Upper lobe of right lung (tissue), 1 donor: ENCODE measurements at regions not wholly inside any gene's neighbourhood (a gene's known extent, or its start where the extent isn't known, plus 50 kb on each side); places are given as distances from the start of the nearest gene placed in this dataset.

Experiments used
- ATAC-seq: fragments of 200-7000 bp; cut with Tn5 transposase; one replicate; pipeline ENCODE4 v1.9.1; 2020; ENCODE audit warnings: mild to moderate bottlenecking, moderate library complexity
- DNase-seq: peaks from one replicate; pipeline ENCODE4 v3.0.0-alpha.2; 2020
- H3K27ac ChIP-seq: fragments of 200-600 bp; one replicate; pipeline ENCODE4 v1.8.0; 2022
- H3K27me3 ChIP-seq: fragments of 200-600 bp; one replicate; pipeline ENCODE4 v1.8.0; 2022; ENCODE audit warnings: mild to moderate bottlenecking
- H3K36me3 ChIP-seq: fragments of 200-600 bp; one replicate; pipeline ENCODE4 v1.8.0; 2022
- H3K4me1 ChIP-seq: fragments of 200-600 bp; one replicate; pipeline ENCODE4 v1.8.0; 2022
- H3K4me3 ChIP-seq: fragments of 200-600 bp; one replicate; pipeline ENCODE4 v1.8.0; 2022; ENCODE audit warnings: mild to moderate bottlenecking
- H3K9me3 ChIP-seq: fragments of 200-600 bp; one replicate; pipeline ENCODE4 v1.8.0; 2022
- CTCF ChIP-seq: fragments of 200-600 bp; IDR thresholded peaks from one replicate; pipeline ENCODE4 v1.8.0; 2022; ENCODE audit warnings: antibody characterized with exemption
- intact Hi-C: fragments of 100-400 bp; cut with DNase I; formaldehyde crosslinking; loops from one replicate; pipeline ENCODE4 v1.11.0; 2022
- donor health status: DM: no; HTN: yes; CAD: no; lungs with severe emphysema.

DNA sequence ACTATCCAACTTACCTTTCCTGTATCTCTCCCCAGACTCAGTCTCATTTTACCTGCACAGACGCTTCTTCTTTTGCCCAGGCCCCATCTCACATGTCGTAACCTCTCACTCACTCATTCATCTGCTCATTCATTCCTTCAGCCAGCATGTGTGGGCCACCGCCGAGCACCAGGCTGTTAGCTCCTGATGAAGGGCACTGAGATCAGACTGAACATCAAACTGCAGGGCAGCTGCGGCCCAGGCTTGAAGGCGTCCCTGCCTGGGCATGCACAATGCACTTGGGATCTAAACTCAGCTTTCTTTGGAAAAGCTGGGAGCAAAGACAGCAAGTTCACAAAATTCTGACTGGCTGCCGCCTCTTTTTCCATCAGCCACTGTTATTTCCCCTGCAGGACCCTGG lies 1456.3 kb downstream of the BRD1 start:
- DNase-seq (no peak), ATAC-seq (no peak)
- intact Hi-C loops, result no loop called here
- H3K36me3 ChIP-seq, result no peaks in the 10 kb centered on the region
- no peak overlapping the region for H3K4me3 ChIP-seq
- no peak overlapping the region for H3K27ac ChIP-seq
- no peaks in the 10 kb centered on the region for H3K4me1 ChIP-seq
- no peak for TF ChIP-seq CTCF
- H3K27me3 ChIP-seq, result no peaks in the 10 kb centered on the region
- no peaks in the 10 kb centered on the region for H3K9me3 ChIP-seq

DNA sequence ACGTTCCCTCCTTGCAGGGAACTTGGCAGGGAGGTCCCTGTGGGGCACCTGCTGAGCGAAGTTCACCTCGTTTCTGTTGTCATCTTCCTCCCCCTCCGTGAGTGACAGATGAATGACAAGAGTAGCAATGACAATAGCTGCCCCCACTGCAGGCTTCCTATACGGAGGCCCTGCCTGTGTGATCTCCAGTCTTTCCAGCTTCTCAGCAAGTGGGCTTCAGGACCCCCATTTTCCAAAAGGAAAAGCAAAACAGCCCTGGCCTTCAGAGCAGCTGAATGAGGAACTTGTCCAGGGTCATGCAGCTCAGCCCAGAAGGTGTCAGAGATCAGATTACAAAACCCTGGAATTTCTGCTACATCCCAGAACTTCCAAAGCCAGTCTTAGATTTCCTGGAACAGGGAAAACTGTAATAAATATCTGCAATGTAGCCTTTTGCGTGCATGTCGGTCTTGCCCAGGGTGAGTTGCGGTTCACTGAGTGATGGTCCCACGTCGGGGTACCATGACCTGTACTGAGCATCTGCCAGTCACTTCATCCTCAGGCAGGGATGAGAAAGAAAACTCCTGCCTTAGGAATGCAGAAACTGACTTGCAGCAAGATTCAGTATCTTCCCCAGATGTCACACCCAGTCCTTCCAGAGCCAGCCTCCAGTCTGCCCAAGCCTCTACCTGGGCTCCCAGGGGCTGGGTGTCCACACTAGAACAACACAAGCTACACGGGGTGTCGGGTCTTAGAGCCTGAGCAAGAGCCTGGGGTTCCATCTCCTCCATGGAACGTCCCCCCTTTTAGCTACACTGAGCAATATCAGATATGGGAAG lies 1457.0 kb downstream of the BRD1 start:
- Histone ChIP-seq H3K27me3 (no peaks in the 10 kb centered on the region), H3K27ac (no peak overlapping the region), H3K4me3 (no peak overlapping the region), H3K9me3 (no peaks in the 10 kb centered on the region), H3K36me3 (no peaks in the 10 kb centered on the region), H3K4me1 (no peaks in the 10 kb centered on the region)
- no peak for DNase-seq
- no peak for ATAC-seq
- intact Hi-C loops, result no loop called here
- no peak for TF ChIP-seq CTCF

DNA sequence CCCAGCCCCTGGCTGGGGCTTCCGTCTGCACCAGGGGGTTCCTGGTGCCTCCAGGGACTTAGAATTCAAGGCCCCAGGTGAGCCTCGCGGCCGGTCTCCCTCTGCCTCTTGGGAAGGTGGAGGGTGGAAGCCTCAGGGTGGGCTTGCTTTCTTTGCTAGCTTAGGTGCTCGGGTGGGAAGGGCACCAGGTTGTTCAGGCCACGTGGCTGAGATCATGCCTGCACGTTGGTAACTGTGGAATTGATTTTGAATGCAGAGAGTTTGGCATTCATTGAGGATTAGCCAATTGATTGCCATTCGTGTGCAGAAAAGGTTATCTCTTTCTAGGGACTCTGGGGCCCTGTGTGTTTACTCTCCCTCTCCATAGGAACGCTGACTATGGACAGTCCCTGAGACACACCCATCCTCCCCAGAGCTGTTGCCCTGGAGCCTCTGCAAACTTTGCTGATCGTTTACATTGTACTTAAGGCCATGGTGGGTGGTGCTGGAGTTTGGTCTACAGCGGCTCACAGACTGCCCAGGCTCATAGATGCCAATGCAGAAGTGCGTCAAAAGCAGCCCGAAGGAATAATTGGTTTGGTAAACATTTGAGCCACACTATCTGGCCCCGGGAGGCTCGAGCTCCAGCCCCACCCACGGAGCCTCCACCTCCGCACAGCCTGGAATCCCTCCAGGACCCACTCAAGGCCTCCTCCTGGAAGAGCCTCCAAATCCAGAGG lies 1457.7 kb downstream of the BRD1 start:
- intact Hi-C loops, result no loop called here
- DNase-seq, result no peak
- no peak overlapping the region for H3K27ac ChIP-seq
- H3K9me3 ChIP-seq, result no peaks in the 10 kb centered on the region
- no peaks in the 10 kb centered on the region for H3K36me3 ChIP-seq
- H3K4me3 ChIP-seq, result no peak overlapping the region
- ATAC-seq, result peak; percentile 42
- TF ChIP-seq CTCF, result no peak
- H3K4me1 ChIP-seq, result no peaks in the 10 kb centered on the region
- no peaks in the 10 kb centered on the region for H3K27me3 ChIP-seq

- Histone ChIP-seq H3K4me3 (no peak overlapping the region), H3K9me3 (no peaks in the 10 kb centered on the region), H3K4me1 (no peaks in the 10 kb centered on the region), H3K27me3 (no peaks in the 10 kb centered on the region), H3K27ac (no peak overlapping the region), H3K36me3 (no peaks in the 10 kb centered on the region)
- intact Hi-C loops, result no loop called here
- TF ChIP-seq CTCF, result no peak
- no peak for ATAC-seq
- DNase-seq, result no peak
These were observed 1458.6 kb downstream of the BRD1 start for GRCh38 chr22:48368975-48369525.

- DNase-seq, result no peak
- TF ChIP-seq CTCF, result no peak
- no peak overlapping the region for H3K27ac ChIP-seq
- H3K4me3 ChIP-seq, result no peak overlapping the region
- no peaks in the 10 kb centered on the region for H3K4me1 ChIP-seq
- H3K27me3 ChIP-seq, result no peaks in the 10 kb centered on the region
- ATAC-seq, result no peak
- intact Hi-C loops, result no loop called here
- H3K36me3 ChIP-seq, result no peaks in the 10 kb centered on the region
- H3K9me3 ChIP-seq, result no peaks in the 10 kb centered on the region
These were observed 1459.9 kb downstream of the BRD1 start for GRCh38 chr22:48367731-48368130.
